SK-N-SH (cell line): ENCODE measurements at regions not wholly inside any gene's neighbourhood (a gene's known extent, or its start where the extent isn't known, plus 50 kb on each side); places are given as distances from the start of the nearest gene placed in this dataset.

Source experiments
- CTCF ChIA-PET: fragments of 300-600, 350-600 bp; formaldehyde crosslinking; extraction: SDS; loops from one replicate; lab custom pipeline; 2021; lab: Yijun Ruan, JAX
- POLR2A ChIA-PET: fragments of 350-600 bp; sonication (Branson Sonifier 250); formaldehyde crosslinking; extraction: SDS; loops from one replicate; lab custom pipeline; 2020; ENCODE audit warnings: antibody characterized with exemption, inconsistent platforms; lab: Yijun Ruan, JAX
- DNase-seq: peaks from one replicate; pipeline ENCODE4 v3.0.0; 2012
- H2AFZ ChIP-seq: fragments of 200-600 bp; sonication (generic); 2 replicates; pipeline ENCODE4 v1.8.1; 2016; ENCODE audit warnings: antibody characterized with exemption, mild to moderate bottlenecking, low read depth
- H3F3A ChIP-seq: fragments of 200-600 bp; sonication (generic); replicated peaks from 2 replicates; pipeline ENCODE3; 2016; ENCODE audit warnings: antibody characterized with exemption, mild to moderate bottlenecking; ENCODE audit not compliant: insufficient read depth
- H3K27ac ChIP-seq, 2 experiments: fragments of 200-500 bp in 1 of 2; fragments of 200-600 bp in 1 of 2; sonication (Bioruptor generic) in 1 of 2; sonication (generic), shearing (Covaris generic) in 1 of 2; 2 replicates each; pipeline versions ENCODE4 v1.5.1 to v1.6.1; 2014 to 2016; ENCODE audit warnings: low read depth in 2 of 2, inconsistent platforms in 1 of 2, low read length in 1 of 2, mild to moderate bottlenecking in 1 of 2, mixed read lengths in 1 of 2
- H3K27me3 ChIP-seq: fragments of 200-600 bp; sonication (generic), shearing (Covaris generic); 2 replicates; pipeline ENCODE4 v1.6.1; 2016; ENCODE audit warnings: mixed run types; ENCODE audit not compliant: insufficient read depth
- H3K36me3 ChIP-seq, 2 experiments: fragments of 200-500 bp in 1 of 2; fragments of 200-600 bp in 1 of 2; sonication (Bioruptor generic) in 1 of 2; sonication (generic) in 1 of 2; replicated peaks in 1 of 2; 2 replicates each; pipeline versions ENCODE3 to v1.5.1; 2014 to 2016; ENCODE audit warnings: low read length in 1 of 2, mild to moderate bottlenecking in 1 of 2; ENCODE audit not compliant: insufficient read depth in 2 of 2, control insufficient read depth in 1 of 2
- H3K4me1 ChIP-seq, 2 experiments: fragments of 200-500 bp in 1 of 2; fragments of 200-600 bp in 1 of 2; sonication (Bioruptor generic) in 1 of 2; sonication (generic), shearing (Covaris generic) in 1 of 2; 2 replicates each; pipeline versions ENCODE4 v1.5.1 to v1.6.1; 2014 to 2016; ENCODE audit warnings: low read depth in 1 of 2, low read length in 1 of 2, mixed run types in 1 of 2; ENCODE audit not compliant: insufficient read depth in 2 of 2, control insufficient read depth in 1 of 2
- H3K4me2 ChIP-seq: fragments of 200-600 bp; sonication (generic), shearing (Covaris generic); 2 replicates; pipeline ENCODE4 v1.6.1; 2017; ENCODE audit warnings: mixed run types
- H3K4me3 ChIP-seq, 2 experiments: fragments of 200-500 bp in 1 of 2; fragments of 200-600 bp in 1 of 2; sonication (Bioruptor generic) in 1 of 2; sonication (generic), shearing (Covaris generic) in 1 of 2; 2 replicates each; pipeline versions ENCODE4 v1.5.1 to v1.8.1; 2014 to 2016; ENCODE audit warnings: low read depth in 2 of 2, inconsistent platforms in 1 of 2, low read length in 1 of 2, mild to moderate bottlenecking in 1 of 2, mixed read lengths in 1 of 2, moderate library complexity in 1 of 2
- H3K79me2 ChIP-seq: fragments of 200-600 bp; sonication (generic); 2 replicates; pipeline ENCODE4 v1.8.1; 2017; ENCODE audit warnings: mild to moderate bottlenecking; ENCODE audit not compliant: insufficient read depth
- H3K9ac ChIP-seq: fragments of 200-600 bp; sonication (generic); 2 replicates; pipeline ENCODE4 v1.6.1; 2017; ENCODE audit warnings: mixed run types
- H3K9me2 ChIP-seq: fragments of 200-600 bp; sonication (generic); 2 replicates; pipeline ENCODE4 v1.6.1; 2017; ENCODE audit warnings: mixed run types
- H3K9me3 ChIP-seq: fragments of 200-600 bp; sonication (generic); 2 replicates; pipeline ENCODE4 v1.6.1; 2017; ENCODE audit warnings: mixed run types, mild to moderate bottlenecking, moderate library complexity
- H4K20me1 ChIP-seq: fragments of 200-600 bp; sonication (generic); 2 replicates; pipeline ENCODE4 v1.6.1; 2017; ENCODE audit warnings: mild to moderate bottlenecking, mixed run types; ENCODE audit not compliant: insufficient read depth
- EP300 ChIP-seq, 2 experiments: IDR thresholded peaks; 2 replicates each; pipeline versions ENCODE4 v1.4.0 to v1.6.1; 2012; ENCODE audit warnings: borderline replicate concordance in 1 of 2, low read depth in 1 of 2, low read length in 1 of 2
- GATA2 ChIP-seq: sonication (generic); formaldehyde crosslinking; IDR thresholded peaks from 2 replicates; pipeline ENCODE4 v1.5.0; 2020; ENCODE audit warnings: mild to moderate bottlenecking, missing genetic modification reagents
- MAX ChIP-seq: IDR thresholded peaks from 2 replicates; pipeline ENCODE4 v1.4.0; 2012; ENCODE audit warnings: low read depth
- NRF1 ChIP-seq: IDR thresholded peaks from 2 replicates; pipeline ENCODE4 v1.6.1; 2012; ENCODE audit warnings: low read depth, mild to moderate bottlenecking, low read length
- REST ChIP-seq: IDR thresholded peaks from 2 replicates; pipeline ENCODE4 v1.6.1; 2012; ENCODE audit warnings: mild to moderate bottlenecking, low read depth, low read length, moderate library complexity
- RXRA ChIP-seq: IDR thresholded peaks from 2 replicates; pipeline ENCODE4 v1.4.0; 2012; ENCODE audit warnings: low read depth, mild to moderate bottlenecking, borderline replicate concordance
- SIN3A ChIP-seq: IDR thresholded peaks from 2 replicates; pipeline ENCODE4 v1.6.1; 2012; ENCODE audit warnings: low read depth, mild to moderate bottlenecking, low read length, moderate library complexity, borderline replicate concordance
- USF2 ChIP-seq: fragments of 150-350 bp; IDR thresholded peaks from 2 replicates; pipeline ENCODE4 v1.6.1; 2017; ENCODE audit warnings: antibody characterized with exemption, low read length, low read depth, borderline replicate concordance
- WGBS: methylation state at CpG from one replicate; pipeline ENCODE4 v1.1.6; 2017; ENCODE audit warnings: low lambda C conversion rate; 5-methylcytosine and 5-hydroxymethylcytosine counted together

- H3K79me2 ChIP-seq, result no peaks in the 10 kb centered on the region
- ChIA-PET POLR2A (no interaction called here), CTCF (interaction anchor here (1.3 to 3.7 kb wide), 3 partner anchors 298 to 499 kb away, joined by 3 to 46 read pairs (median 26); no protein-coding TSS in a partner anchor)
- H3K9me3 ChIP-seq, result no peaks in the 10 kb centered on the region
- 65% methylated on average over 5 of the region's 5 CpGs for WGBS
- no peak overlapping the region for H3K27ac ChIP-seq
- no peaks in the 10 kb centered on the region for H3K9me2 ChIP-seq
- H2AFZ ChIP-seq, result no peak overlapping the region
- H3K36me3 ChIP-seq, result no peaks in the 10 kb centered on the region
- no peak overlapping the region for H3K4me3 ChIP-seq
- peaks cover 0 to 4% of the 10 kb centered on the region in 2 experiments; a peak in 2 of 4 replicates for H3K4me1 ChIP-seq
- H3K27me3 ChIP-seq, result no peaks in the 10 kb centered on the region
- no peak overlapping the region for H3K4me2 ChIP-seq
- no peaks in the 10 kb centered on the region for H3F3A ChIP-seq
- no peak for DNase-seq
- H4K20me1 ChIP-seq, result no peaks in the 10 kb centered on the region
- H3K9ac ChIP-seq, result no peak overlapping the region
- no peak for TF ChIP-seq RXRA
- no peak for TF ChIP-seq REST
- no peak for TF ChIP-seq MAX
- no peak for TF ChIP-seq SIN3A
- TF ChIP-seq EP300 (IDR thresholded peaks at IDR 0.05; ENCODE audit: borderline replicate concordance in 1 of 2, low read depth in 1 of 2, low read length in 1 of 2), result no peak
- TF ChIP-seq, all 33 proteins: peak for 0
Measured at GRCh38 chr5:167720676-167721260, 570.7 kb upstream of the WWC1 start.

GRCh38 chr5:167721926-167722440 lies 569.5 kb upstream of the WWC1 start:
- Histone ChIP-seq H3K9ac (no peak overlapping the region), H2AFZ (no peak overlapping the region), H3K27me3 (no peaks in the 10 kb centered on the region), H3K4me3 (no peak overlapping the region), H4K20me1 (no peaks in the 10 kb centered on the region), H3K36me3 (no peaks in the 10 kb centered on the region), H3K4me2 (no peak overlapping the region), H3K4me1 (peaks cover 0 to 4% of the 10 kb centered on the region in 2 experiments; a peak in 2 of 4 replicates), H3K9me2 (no peaks in the 10 kb centered on the region), H3K27ac (no peak overlapping the region), H3K9me3 (no peaks in the 10 kb centered on the region), H3F3A (no peaks in the 10 kb centered on the region), H3K79me2 (no peaks in the 10 kb centered on the region)
- POLR2A ChIA-PET, result no interaction called here
- no peak for TF ChIP-seq NRF1
- TF ChIP-seq GATA2 (CRISPR knock-in tag), result peak; percentile 59
- TF ChIP-seq USF2, result no peak
- TF ChIP-seq RXRA, result no peak
- CTCF ChIA-PET, result interaction anchor here (0.7 to 3.7 kb wide), 23 partner anchors 9 to 498 kb away, joined by 3 to 46 read pairs (median 4); no protein-coding TSS in a partner anchor
- peak; percentile 16 for DNase-seq
- WGBS, result 67% methylated on average over 3 of the region's 3 CpGs
